ENCODE measurements at regions not wholly inside any gene's neighbourhood (a gene's known extent, or its start where the extent isn't known, plus 50 kb on each side); places are given as distances from the start of the nearest gene placed in this dataset.

DNA sequence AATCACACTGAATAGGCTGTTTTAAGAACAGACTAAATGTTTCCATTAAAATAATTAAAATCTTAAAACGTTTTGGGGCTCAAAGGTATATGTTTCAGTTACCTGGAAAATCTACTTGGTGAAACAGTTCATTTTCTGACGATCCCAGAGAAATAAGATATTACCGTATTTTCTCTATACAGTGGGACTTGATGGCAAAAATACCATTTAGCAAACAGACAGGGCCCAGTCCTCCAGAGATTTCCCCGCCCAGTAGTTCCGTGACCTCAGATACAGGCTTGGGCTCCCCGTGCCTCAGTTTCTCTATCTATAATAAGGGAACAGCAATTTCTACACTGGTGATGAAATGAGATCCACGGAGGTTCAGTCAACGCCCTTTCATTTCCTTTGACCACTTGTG, 304.4 kb downstream of the VRK1 start:
- Histone ChIP-seq H2BK120ac (ENCODE audit: insufficient read depth, low read length, poor library complexity) (no peak overlapping the region), H3K4me2 (ENCODE audit: low read length) (no peak overlapping the region), H3K27me3 (ENCODE audit: insufficient read depth, low read length) (no peaks in the 10 kb centered on the region), H3K79me1 (ENCODE audit: low read length) (no peaks in the 10 kb centered on the region), H3K14ac (ENCODE audit: low read length) (no peak overlapping the region), H4K8ac (ENCODE audit: low read depth, low read length) (no peak overlapping the region), H2BK5ac (ENCODE audit: low read depth, low read length, poor library complexity) (no peak overlapping the region), H3K36me3 (ENCODE audit: control insufficient read depth in 1 of 2, insufficient read depth in 2 of 2, low read length in 2 of 2) (no peaks in the 10 kb centered on the region), H3K79me2 (ENCODE audit: control insufficient read depth, insufficient read depth, low read length, poor library complexity) (no peaks in the 10 kb centered on the region), H3K9ac (ENCODE audit: low read length) (no peak overlapping the region), H3K18ac (ENCODE audit: low read length) (no peak overlapping the region), H3K9me3 (ENCODE audit: insufficient read depth, low read depth, low read length) (no peaks in the 10 kb centered on the region), H2AFZ (ENCODE audit: insufficient read depth, low read length, poor library complexity) (no peak overlapping the region), H3K4me3 (ENCODE audit: low read depth, low read length) (no peak overlapping the region), H3K27ac (ENCODE audit: low read depth, low read length) (no peak overlapping the region), H4K91ac (ENCODE audit: low read depth, low read length) (no peak overlapping the region), H2BK12ac (ENCODE audit: low read length) (no peak overlapping the region), H4K12ac (ENCODE audit: low read depth, low read length) (no peak overlapping the region), H3K4me1 (ENCODE audit: control insufficient read depth in 1 of 2, insufficient read depth in 2 of 2, low read length in 2 of 2) (no peaks in the 10 kb centered on the region), H3K23ac (ENCODE audit: low read length) (no peak overlapping the region), H3K4ac (ENCODE audit: low read depth, low read length) (no peak overlapping the region), H2AK5ac (ENCODE audit: low read length) (no peak overlapping the region)
- no CpG with 5 or more reads among the region's 8 CpGs for WGBS (ENCODE audit: extremely low coverage, insufficient coverage, insufficient read length)
- no peak for DNase-seq

- Histone ChIP-seq H2AFZ (ENCODE audit: insufficient read depth, low read length, poor library complexity) (no peak overlapping the region), H2AK5ac (ENCODE audit: low read length) (no peak overlapping the region), H3K4me3 (ENCODE audit: low read depth, low read length) (no peak overlapping the region), H3K14ac (ENCODE audit: low read length) (no peak overlapping the region), H4K12ac (ENCODE audit: low read depth, low read length) (no peak overlapping the region), H3K79me1 (ENCODE audit: low read length) (no peaks in the 10 kb centered on the region), H2BK120ac (ENCODE audit: insufficient read depth, low read length, poor library complexity) (no peak overlapping the region), H3K27me3 (ENCODE audit: insufficient read depth, low read length) (no peaks in the 10 kb centered on the region), H2BK5ac (ENCODE audit: low read depth, low read length, poor library complexity) (no peak overlapping the region), H3K9ac (ENCODE audit: low read length) (no peak overlapping the region), H3K9me3 (ENCODE audit: insufficient read depth, low read depth, low read length) (no peaks in the 10 kb centered on the region), H3K79me2 (ENCODE audit: control insufficient read depth, insufficient read depth, low read length, poor library complexity) (no peaks in the 10 kb centered on the region), H2BK12ac (ENCODE audit: low read length) (no peak overlapping the region), H3K18ac (ENCODE audit: low read length) (no peak overlapping the region), H3K23ac (ENCODE audit: low read length) (no peak overlapping the region), H3K27ac (ENCODE audit: low read depth, low read length) (no peak overlapping the region), H3K4me2 (ENCODE audit: low read length) (no peak overlapping the region), H4K91ac (ENCODE audit: low read depth, low read length) (no peak overlapping the region), H4K8ac (ENCODE audit: low read depth, low read length) (no peak overlapping the region), H3K4ac (ENCODE audit: low read depth, low read length) (no peak overlapping the region), H3K4me1 (ENCODE audit: control insufficient read depth in 1 of 2, insufficient read depth in 2 of 2, low read length in 2 of 2) (no peaks in the 10 kb centered on the region), H3K36me3 (ENCODE audit: control insufficient read depth in 1 of 2, insufficient read depth in 2 of 2, low read length in 2 of 2) (no peaks in the 10 kb centered on the region)
- DNase-seq: no peak
- no CpG with 5 or more reads among the region's 4 CpGs for WGBS (ENCODE audit: extremely low coverage, insufficient coverage, insufficient read length)
These were observed 306.8 kb downstream of the VRK1 start for GRCh38 chr14:97104029-97104428.

- Histone ChIP-seq H3K18ac (ENCODE audit: low read length) (no peak overlapping the region), H3K27me3 (ENCODE audit: insufficient read depth, low read length) (no peaks in the 10 kb centered on the region), H3K4me1 (ENCODE audit: control insufficient read depth in 1 of 2, insufficient read depth in 2 of 2, low read length in 2 of 2) (no peaks in the 10 kb centered on the region), H3K36me3 (ENCODE audit: control insufficient read depth in 1 of 2, insufficient read depth in 2 of 2, low read length in 2 of 2) (no peaks in the 10 kb centered on the region), H3K9me3 (ENCODE audit: insufficient read depth, low read depth, low read length) (peaks cover 3% of the 10 kb centered on the region), H3K4me3 (ENCODE audit: low read depth, low read length) (no peak overlapping the region), H2BK12ac (ENCODE audit: low read length) (no peak overlapping the region), H4K91ac (ENCODE audit: low read depth, low read length) (no peak overlapping the region), H3K9ac (ENCODE audit: low read length) (no peak overlapping the region), H4K12ac (ENCODE audit: low read depth, low read length) (no peak overlapping the region), H3K4ac (ENCODE audit: low read depth, low read length) (no peak overlapping the region), H3K4me2 (ENCODE audit: low read length) (no peak overlapping the region), H3K79me2 (ENCODE audit: control insufficient read depth, insufficient read depth, low read length, poor library complexity) (no peaks in the 10 kb centered on the region), H2AFZ (ENCODE audit: insufficient read depth, low read length, poor library complexity) (no peak overlapping the region), H2BK120ac (ENCODE audit: insufficient read depth, low read length, poor library complexity) (no peak overlapping the region), H3K23ac (ENCODE audit: low read length) (no peak overlapping the region), H3K14ac (ENCODE audit: low read length) (no peak overlapping the region), H4K8ac (ENCODE audit: low read depth, low read length) (no peak overlapping the region), H2AK5ac (ENCODE audit: low read length) (no peak overlapping the region), H3K79me1 (ENCODE audit: low read length) (no peaks in the 10 kb centered on the region), H2BK5ac (ENCODE audit: low read depth, low read length, poor library complexity) (no peak overlapping the region), H3K27ac (ENCODE audit: low read depth, low read length) (no peak overlapping the region)
- no peak for DNase-seq
- WGBS (ENCODE audit: extremely low coverage, insufficient coverage, insufficient read length): no CpG with 5 or more reads among the region's 5 CpGs
These were observed 309.0 kb downstream of the VRK1 start for GRCh38 chr14:97106166-97106565.

GRCh38 chr14:97106609-97107008, 309.4 kb downstream of the VRK1 start:
- no peak overlapping the region for H3K18ac ChIP-seq (ENCODE audit: low read length)
- no peak overlapping the region for H3K4ac ChIP-seq (ENCODE audit: low read depth, low read length)
- no peak overlapping the region for H2AK5ac ChIP-seq (ENCODE audit: low read length)
- no peak overlapping the region for H2BK12ac ChIP-seq (ENCODE audit: low read length)
- H3K79me2 ChIP-seq (ENCODE audit: control insufficient read depth, insufficient read depth, low read length, poor library complexity): no peaks in the 10 kb centered on the region
- H3K4me1 ChIP-seq (ENCODE audit: control insufficient read depth in 1 of 2, insufficient read depth in 2 of 2, low read length in 2 of 2): no peaks in the 10 kb centered on the region
- H4K12ac ChIP-seq (ENCODE audit: low read depth, low read length): no peak overlapping the region
- H3K36me3 ChIP-seq (ENCODE audit: control insufficient read depth in 1 of 2, insufficient read depth in 2 of 2, low read length in 2 of 2): no peaks in the 10 kb centered on the region
- no peak overlapping the region for H3K9ac ChIP-seq (ENCODE audit: low read length)
- no peak overlapping the region for H2BK120ac ChIP-seq (ENCODE audit: insufficient read depth, low read length, poor library complexity)
- H2AFZ ChIP-seq (ENCODE audit: insufficient read depth, low read length, poor library complexity): no peak overlapping the region
- WGBS (ENCODE audit: extremely low coverage, insufficient coverage, insufficient read length): no CpG with 5 or more reads among the region's 10 CpGs
- H3K4me2 ChIP-seq (ENCODE audit: low read length): no peak overlapping the region
- no peak overlapping the region for H4K8ac ChIP-seq (ENCODE audit: low read depth, low read length)
- DNase-seq: no peak
- no peaks in the 10 kb centered on the region for H3K79me1 ChIP-seq (ENCODE audit: low read length)
- no peak overlapping the region for H3K4me3 ChIP-seq (ENCODE audit: low read depth, low read length)
- H3K27ac ChIP-seq (ENCODE audit: low read depth, low read length): no peak overlapping the region
- no peak overlapping the region for H3K14ac ChIP-seq (ENCODE audit: low read length)
- no peak overlapping the region for H4K91ac ChIP-seq (ENCODE audit: low read depth, low read length)
- H3K23ac ChIP-seq (ENCODE audit: low read length): no peak overlapping the region
- peaks cover 3% of the 10 kb centered on the region for H3K9me3 ChIP-seq (ENCODE audit: insufficient read depth, low read depth, low read length)
- H2BK5ac ChIP-seq (ENCODE audit: low read depth, low read length, poor library complexity): no peak overlapping the region
- H3K27me3 ChIP-seq (ENCODE audit: insufficient read depth, low read length): no peaks in the 10 kb centered on the region
